Fibroblast of lung (primary cell): ENCODE measurements at regions not wholly inside any gene's neighbourhood (a gene's known extent, or its start where the extent isn't known, plus 50 kb on each side); places are given as distances from the start of the nearest gene placed in this dataset.

Experiments
- DNase-seq, 2 donors: peaks; one replicate each; pipeline versions ENCODE4 v3.0.0 to v3.0.0-alpha.2; 2010; ENCODE audit warnings: low read depth in 2 of 2
- H2AFZ ChIP-seq: 2 replicates; pipeline ENCODE4 v1.5.1; 2012; ENCODE audit warnings: low read length, control low read depth, inconsistent platforms
- H3K27ac ChIP-seq: 2 replicates; pipeline ENCODE4 v1.5.1; 2011; ENCODE audit warnings: low read length, control low read depth; ENCODE audit not compliant: insufficient read depth
- H3K27me3 ChIP-seq: 2 replicates; pipeline ENCODE4 v1.5.1; 2011; ENCODE audit warnings: mild to moderate bottlenecking, low read length; ENCODE audit not compliant: control insufficient read depth, insufficient read depth
- H3K36me3 ChIP-seq: 2 replicates; pipeline ENCODE4 v1.5.1; 2011; ENCODE audit warnings: low read length; ENCODE audit not compliant: control insufficient read depth, insufficient read depth
- H3K4me1 ChIP-seq: 2 replicates; pipeline ENCODE4 v1.5.1; 2011; ENCODE audit warnings: low read length; ENCODE audit not compliant: control insufficient read depth, insufficient read depth; ENCODE audit errors: extremely low read depth
- H3K4me2 ChIP-seq: 2 replicates; pipeline ENCODE4 v1.5.1; 2011; ENCODE audit warnings: low read length, control low read depth; ENCODE audit not compliant: insufficient read depth; ENCODE audit errors: extremely low read depth
- H3K4me3 ChIP-seq, 4 experiments: fragments of 200-600 bp in 1 of 4; sonication (generic) in 1 of 4; replicated peaks in 1 of 4; 2 replicates each; pipeline ENCODE4 v1.5.1; 2011 to 2016; ENCODE audit warnings: low read length in 4 of 4, low read depth in 3 of 4, mild to moderate bottlenecking in 3 of 4, control low read depth in 2 of 4, inconsistent platforms in 1 of 4, mixed read lengths in 1 of 4; ENCODE audit not compliant: insufficient read depth in 1 of 4; ENCODE audit errors: control extremely low read depth in 1 of 4
- H3K79me2 ChIP-seq: 2 replicates; pipeline ENCODE4 v1.5.1; 2012; ENCODE audit warnings: mild to moderate bottlenecking, low read length, inconsistent platforms; ENCODE audit not compliant: control insufficient read depth, insufficient read depth
- H3K9ac ChIP-seq: 2 replicates; pipeline ENCODE4 v1.5.1; 2011; ENCODE audit warnings: mild to moderate bottlenecking, low read length, control low read depth; ENCODE audit not compliant: insufficient read depth
- H3K9me3 ChIP-seq: 2 replicates; pipeline ENCODE4 v1.5.1; 2012; ENCODE audit warnings: low read depth, low read length; ENCODE audit not compliant: control insufficient read depth, insufficient read depth
- H4K20me1 ChIP-seq: 2 replicates; pipeline ENCODE4 v1.5.1; 2011; ENCODE audit warnings: low read length; ENCODE audit not compliant: control insufficient read depth, insufficient read depth; ENCODE audit errors: extremely low read depth
- CTCF ChIP-seq, 2 donors: IDR thresholded peaks in 1 of 2; conservative IDR thresholded peaks in 1 of 2; 1 replicate in 1 of 2; 2 replicates in 1 of 2; pipeline ENCODE4 v1.5.1; 2011 to 2012; ENCODE audit warnings: low read length in 2 of 2, control low read depth in 1 of 2, inconsistent platforms in 1 of 2, low read depth in 1 of 2, mild to moderate bottlenecking in 1 of 2
- EZH2 ChIP-seq: IDR thresholded peaks from 2 replicates; pipeline ENCODE4 v1.5.1; 2012; ENCODE audit warnings: low read length, control low read depth, mild to moderate bottlenecking; ENCODE audit errors: missing control alignments

GRCh38 chr5:104643320-104643719, 1080.7 kb upstream of the NUDT12 start:
- H3K79me2 ChIP-seq = no peaks in the 10 kb centered on the region

GRCh38 chr5:104635227-104635626, 1072.6 kb upstream of the NUDT12 start:
- Histone ChIP-seq H3K4me1 (no peaks in the 10 kb centered on the region), H3K27me3 (no peaks in the 10 kb centered on the region), H3K27ac (no peak overlapping the region), H2AFZ (no peak overlapping the region), H3K36me3 (no peaks in the 10 kb centered on the region), H3K4me2 (no peak overlapping the region), H4K20me1 (no peaks in the 10 kb centered on the region), H3K9ac (no peak overlapping the region), H3K9me3 (no peaks in the 10 kb centered on the region), H3K4me3 (no peak overlapping the region), H3K79me2 (no peaks in the 10 kb centered on the region)
- DNase-seq = peak; percentile 75 to 81
- TF ChIP-seq CTCF (conservative IDR thresholded peaks at IDR 0.05 in 1 of 2, IDR thresholded peaks at IDR 0.05 in 1 of 2; ENCODE audit: low read depth in 1 of 2, low read length in 2 of 2) (no peak), EZH2 (no peak)

More at GRCh38 chr5:104643320-104643719, 1080.7 kb upstream of the NUDT12 start:
- no peak overlapping the region for H3K9ac ChIP-seq
- no peaks in the 10 kb centered on the region for H4K20me1 ChIP-seq
- no peak for TF ChIP-seq CTCF (conservative IDR thresholded peaks at IDR 0.05 in 1 of 2, IDR thresholded peaks at IDR 0.05 in 1 of 2; ENCODE audit: low read depth in 1 of 2, low read length in 2 of 2)
- no peak for TF ChIP-seq EZH2
- no peak overlapping the region for H2AFZ ChIP-seq
- no peaks in the 10 kb centered on the region for H3K36me3 ChIP-seq
- H3K9me3 ChIP-seq = no peaks in the 10 kb centered on the region
- H3K27ac ChIP-seq = no peak overlapping the region
- H3K4me2 ChIP-seq = no peak overlapping the region
- DNase-seq = peak in 1 of 2 donors; percentile 22
- H3K4me3 ChIP-seq = no peak overlapping the region
- no peaks in the 10 kb centered on the region for H3K27me3 ChIP-seq
- H3K4me1 ChIP-seq = no peaks in the 10 kb centered on the region

- no peak for TF ChIP-seq CTCF (conservative IDR thresholded peaks at IDR 0.05 in 1 of 2, IDR thresholded peaks at IDR 0.05 in 1 of 2; ENCODE audit: low read depth in 1 of 2, low read length in 2 of 2)
- no peak for TF ChIP-seq EZH2
- Histone ChIP-seq H3K27ac (no peak overlapping the region), H3K4me3 (no peak overlapping the region), H3K4me1 (no peaks in the 10 kb centered on the region), H2AFZ (no peak overlapping the region), H3K79me2 (no peaks in the 10 kb centered on the region), H3K9me3 (no peaks in the 10 kb centered on the region), H3K27me3 (no peaks in the 10 kb centered on the region), H4K20me1 (no peaks in the 10 kb centered on the region), H3K4me2 (no peak overlapping the region), H3K9ac (no peak overlapping the region), H3K36me3 (no peaks in the 10 kb centered on the region)
- DNase-seq = peak; percentile 4 to 63
Measured at GRCh38 chr5:104628911-104629310, 1066.3 kb upstream of the NUDT12 start.
